K562 (cell line): ENCODE measurements at regions not wholly inside any gene's neighbourhood (a gene's known extent, or its start where the extent isn't known, plus 50 kb on each side); places are given as distances from the start of the nearest gene placed in this dataset.

Source experiments
- ATF1 ChIP-seq, 2 experiments: fragments of 450-650 bp in 1 of 2; IDR thresholded peaks; 2 replicates each; pipeline ENCODE4 v1.6.1; 2016; ENCODE audit warnings: missing compliant biosample characterization in 1 of 2, missing genetic modification characterization in 1 of 2
- BCOR ChIP-seq: fragments of 450-650 bp; IDR thresholded peaks from 2 replicates; pipeline ENCODE4 v1.6.1; 2016
- NUFIP1 ChIP-seq: fragments of 450-650 bp; IDR thresholded peaks from 2 replicates; pipeline ENCODE4 v1.6.1; 2018; ENCODE audit not compliant: partially characterized antibody
- RUNX1 ChIP-seq: sonication (generic); IDR thresholded peaks from 2 replicates; pipeline ENCODE4 v1.6.1; 2016; ENCODE audit warnings: antibody characterized with exemption, low read depth
- SIX5 ChIP-seq, 2 experiments: IDR thresholded peaks; 2 replicates each; pipeline ENCODE4 v1.6.1; 2011; ENCODE audit warnings: low read length in 2 of 2, borderline replicate concordance in 1 of 2, low read depth in 1 of 2, mild to moderate bottlenecking in 1 of 2, moderate library complexity in 1 of 2; ENCODE audit not compliant: insufficient read depth in 1 of 2
- SMAD1 ChIP-seq: fragments of 150-350 bp; IDR thresholded peaks from 2 replicates; pipeline ENCODE4 v1.6.1; 2014; ENCODE audit warnings: low read length, low read depth; ENCODE audit not compliant: partially characterized antibody
- SRSF7 ChIP-seq: fragments of 200-400 bp; formaldehyde crosslinking; optimal IDR thresholded peaks from 2 replicates; pipeline ENCODE3; 2017; ENCODE audit warnings: mild to moderate bottlenecking, low read depth, low read length
- TBP ChIP-seq: optimal IDR thresholded peaks from 2 replicates; pipeline ENCODE3; 2011; ENCODE audit warnings: low read depth, low read length, improper control_type of control experiment
- ZNF609 ChIP-seq: sonication (generic); formaldehyde crosslinking; IDR thresholded peaks from 2 replicates; pipeline ENCODE4 v1.8.1; 2023; ENCODE audit warnings: missing genetic modification reagents, mild to moderate bottlenecking, borderline replicate concordance
- ZNF699 ChIP-seq: fragments of 250-450 bp; sonication (Bioruptor Pico); IDR thresholded peaks from 2 replicates; pipeline ENCODE4 v1.8.0; 2021; ENCODE audit warnings: mild to moderate bottlenecking, moderate library complexity; ENCODE audit not compliant: insufficient replicate concordance
- TF ChIP-seq, protein P1 (sequence below), 2 experiments: IDR thresholded peaks; 2 replicates each; pipeline ENCODE4 v1.6.1; 2012; ENCODE audit warnings: improper control_type of control experiment in 2 of 2, low read depth in 2 of 2, low read length in 2 of 2, borderline replicate concordance in 1 of 2
- TF ChIP-seq, protein P2 (sequence below): fragments of 250-450 bp; sonication (Bioruptor Pico); IDR thresholded peaks from 2 replicates; pipeline ENCODE4 v1.8.0; 2021; ENCODE audit warnings: moderate library complexity, mild to moderate bottlenecking, inconsistent platforms
- TF ChIP-seq, protein P3 (sequence below), 2 experiments: fragments of 450-650 bp; IDR thresholded peaks; 2 replicates each; pipeline ENCODE4 v1.6.1; 2018; ENCODE audit warnings: mild to moderate bottlenecking in 2 of 2, low read depth in 1 of 2; ENCODE audit not compliant: partially characterized antibody in 2 of 2

- TF ChIP-seq ZNF609 (CRISPR knock-in tag), result no peak
- TF ChIP-seq, protein P1, sequence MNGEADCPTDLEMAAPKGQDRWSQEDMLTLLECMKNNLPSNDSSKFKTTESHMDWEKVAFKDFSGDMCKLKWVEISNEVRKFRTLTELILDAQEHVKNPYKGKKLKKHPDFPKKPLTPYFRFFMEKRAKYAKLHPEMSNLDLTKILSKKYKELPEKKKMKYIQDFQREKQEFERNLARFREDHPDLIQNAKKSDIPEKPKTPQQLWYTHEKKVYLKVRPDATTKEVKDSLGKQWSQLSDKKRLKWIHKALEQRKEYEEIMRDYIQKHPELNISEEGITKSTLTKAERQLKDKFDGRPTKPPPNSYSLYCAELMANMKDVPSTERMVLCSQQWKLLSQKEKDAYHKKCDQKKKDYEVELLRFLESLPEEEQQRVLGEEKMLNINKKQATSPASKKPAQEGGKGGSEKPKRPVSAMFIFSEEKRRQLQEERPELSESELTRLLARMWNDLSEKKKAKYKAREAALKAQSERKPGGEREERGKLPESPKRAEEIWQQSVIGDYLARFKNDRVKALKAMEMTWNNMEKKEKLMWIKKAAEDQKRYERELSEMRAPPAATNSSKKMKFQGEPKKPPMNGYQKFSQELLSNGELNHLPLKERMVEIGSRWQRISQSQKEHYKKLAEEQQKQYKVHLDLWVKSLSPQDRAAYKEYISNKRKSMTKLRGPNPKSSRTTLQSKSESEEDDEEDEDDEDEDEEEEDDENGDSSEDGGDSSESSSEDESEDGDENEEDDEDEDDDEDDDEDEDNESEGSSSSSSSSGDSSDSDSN (IDR thresholded peaks at IDR 0.05; ENCODE audit: borderline replicate concordance in 1 of 2, low read depth in 2 of 2, low read length in 2 of 2), result no peak
- TF ChIP-seq NUFIP1, result no peak
- TF ChIP-seq TBP, result no peak
- TF ChIP-seq, protein P2, sequence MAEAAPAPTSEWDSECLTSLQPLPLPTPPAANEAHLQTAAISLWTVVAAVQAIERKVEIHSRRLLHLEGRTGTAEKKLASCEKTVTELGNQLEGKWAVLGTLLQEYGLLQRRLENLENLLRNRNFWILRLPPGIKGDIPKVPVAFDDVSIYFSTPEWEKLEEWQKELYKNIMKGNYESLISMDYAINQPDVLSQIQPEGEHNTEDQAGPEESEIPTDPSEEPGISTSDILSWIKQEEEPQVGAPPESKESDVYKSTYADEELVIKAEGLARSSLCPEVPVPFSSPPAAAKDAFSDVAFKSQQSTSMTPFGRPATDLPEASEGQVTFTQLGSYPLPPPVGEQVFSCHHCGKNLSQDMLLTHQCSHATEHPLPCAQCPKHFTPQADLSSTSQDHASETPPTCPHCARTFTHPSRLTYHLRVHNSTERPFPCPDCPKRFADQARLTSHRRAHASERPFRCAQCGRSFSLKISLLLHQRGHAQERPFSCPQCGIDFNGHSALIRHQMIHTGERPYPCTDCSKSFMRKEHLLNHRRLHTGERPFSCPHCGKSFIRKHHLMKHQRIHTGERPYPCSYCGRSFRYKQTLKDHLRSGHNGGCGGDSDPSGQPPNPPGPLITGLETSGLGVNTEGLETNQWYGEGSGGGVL (CRISPR knock-in tag), result no peak
- no peak for TF ChIP-seq BCOR
- TF ChIP-seq RUNX1, result no peak
- no peak for TF ChIP-seq SIX5 (IDR thresholded peaks at IDR 0.05; ENCODE audit: borderline replicate concordance in 1 of 2, insufficient read depth in 1 of 2, low read depth in 1 of 2, low read length in 2 of 2)
- no peak for TF ChIP-seq ZNF699 (CRISPR knock-in tag)
- no peak for TF ChIP-seq ATF1 (CRISPR knock-in tag; IDR thresholded peaks at IDR 0.05)
- no peak for TF ChIP-seq ATF1 (tag; IDR thresholded peaks at IDR 0.05)
- no peak for TF ChIP-seq SRSF7
- TF ChIP-seq SMAD1, result no peak
- TF ChIP-seq, protein P3, sequence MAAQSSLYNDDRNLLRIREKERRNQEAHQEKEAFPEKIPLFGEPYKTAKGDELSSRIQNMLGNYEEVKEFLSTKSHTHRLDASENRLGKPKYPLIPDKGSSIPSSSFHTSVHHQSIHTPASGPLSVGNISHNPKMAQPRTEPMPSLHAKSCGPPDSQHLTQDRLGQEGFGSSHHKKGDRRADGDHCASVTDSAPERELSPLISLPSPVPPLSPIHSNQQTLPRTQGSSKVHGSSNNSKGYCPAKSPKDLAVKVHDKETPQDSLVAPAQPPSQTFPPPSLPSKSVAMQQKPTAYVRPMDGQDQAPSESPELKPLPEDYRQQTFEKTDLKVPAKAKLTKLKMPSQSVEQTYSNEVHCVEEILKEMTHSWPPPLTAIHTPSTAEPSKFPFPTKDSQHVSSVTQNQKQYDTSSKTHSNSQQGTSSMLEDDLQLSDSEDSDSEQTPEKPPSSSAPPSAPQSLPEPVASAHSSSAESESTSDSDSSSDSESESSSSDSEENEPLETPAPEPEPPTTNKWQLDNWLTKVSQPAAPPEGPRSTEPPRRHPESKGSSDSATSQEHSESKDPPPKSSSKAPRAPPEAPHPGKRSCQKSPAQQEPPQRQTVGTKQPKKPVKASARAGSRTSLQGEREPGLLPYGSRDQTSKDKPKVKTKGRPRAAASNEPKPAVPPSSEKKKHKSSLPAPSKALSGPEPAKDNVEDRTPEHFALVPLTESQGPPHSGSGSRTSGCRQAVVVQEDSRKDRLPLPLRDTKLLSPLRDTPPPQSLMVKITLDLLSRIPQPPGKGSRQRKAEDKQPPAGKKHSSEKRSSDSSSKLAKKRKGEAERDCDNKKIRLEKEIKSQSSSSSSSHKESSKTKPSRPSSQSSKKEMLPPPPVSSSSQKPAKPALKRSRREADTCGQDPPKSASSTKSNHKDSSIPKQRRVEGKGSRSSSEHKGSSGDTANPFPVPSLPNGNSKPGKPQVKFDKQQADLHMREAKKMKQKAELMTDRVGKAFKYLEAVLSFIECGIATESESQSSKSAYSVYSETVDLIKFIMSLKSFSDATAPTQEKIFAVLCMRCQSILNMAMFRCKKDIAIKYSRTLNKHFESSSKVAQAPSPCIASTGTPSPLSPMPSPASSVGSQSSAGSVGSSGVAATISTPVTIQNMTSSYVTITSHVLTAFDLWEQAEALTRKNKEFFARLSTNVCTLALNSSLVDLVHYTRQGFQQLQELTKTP (IDR thresholded peaks at IDR 0.05; ENCODE audit: low read depth in 1 of 2, partially characterized antibody in 2 of 2), result no peak
- TF ChIP-seq, all 486 proteins: peak for 5
These were observed 705.1 kb downstream of the CENPC start (continued) for GRCh38 chr4:66840178-66840577.
